Testis (tissue), 2 donors: ENCODE measurements at regions not wholly inside any gene's neighbourhood (a gene's known extent, or its start where the extent isn't known, plus 50 kb on each side); places are given as distances from the start of the nearest gene placed in this dataset.

Experiments used
- DNase-seq: peaks from one replicate; pipeline ENCODE4 v3.0.0-alpha.2; 2019
- H3K27ac ChIP-seq, 2 donors: fragments of 200-600 bp; sonication (generic); one replicate each; pipeline ENCODE4 v1.5.1; 2019
- H3K27me3 ChIP-seq: fragments of 200-600 bp; sonication (generic); one replicate; pipeline ENCODE4 v1.5.1; 2019
- H3K36me3 ChIP-seq: fragments of 200-600 bp; sonication (generic); one replicate; pipeline ENCODE4 v1.5.1; 2017; ENCODE audit warnings: low read depth; ENCODE audit errors: missing control alignments
- H3K4me1 ChIP-seq: fragments of 200-600 bp; sonication (generic); one replicate; pipeline ENCODE4 v1.5.1; 2019
- H3K4me3 ChIP-seq, 2 donors: fragments of 200-600 bp; sonication (generic); one replicate each; pipeline ENCODE4 v1.5.1; 2017 to 2019
- H3K9me3 ChIP-seq: fragments of 200-600 bp; sonication (generic); one replicate; pipeline ENCODE4 v1.5.1; 2017
- CTCF ChIP-seq, 3 experiments: fragments of 450-650 bp in 2 of 3; fragments of 200-600 bp in 1 of 3; sonication (generic) in 1 of 3; IDR thresholded peaks; one replicate each; pipeline ENCODE4 v1.5.1; 2016 to 2019; ENCODE audit warnings: antibody characterized with exemption in 3 of 3, mild to moderate bottlenecking in 2 of 3, moderate library complexity in 1 of 3
- POLR2A ChIP-seq: fragments of 450-650 bp; IDR thresholded peaks from one replicate; pipeline ENCODE4 v1.6.1; 2017; ENCODE audit warnings: antibody characterized with exemption, mild to moderate bottlenecking, moderate library complexity
- WGBS, 2 donors: methylation state at CpG; one replicate each; pipeline ENCODE4 v1.1.5; 2018; 5-methylcytosine and 5-hydroxymethylcytosine counted together
- intact Hi-C: fragments of 100-400 bp; cut with DNase I; formaldehyde crosslinking; loops from one replicate; pipeline ENCODE4 v1.15.1; 2023; ENCODE audit warnings: low total_unique reads

GRCh38 chr19:28574212-28574611 is 638.7 kb downstream of the UQCRFS1 start:
- intact Hi-C loops = no loop called here
- Histone ChIP-seq H3K4me1 (no peaks in the 10 kb centered on the region), H3K36me3 (no peaks in the 10 kb centered on the region), H3K27me3 (no peaks in the 10 kb centered on the region), H3K4me3 (no peak overlapping the region), H3K27ac (no peak overlapping the region), H3K9me3 (no peaks in the 10 kb centered on the region)
- TF ChIP-seq CTCF (IDR thresholded peaks at IDR 0.05) = no peak
- TF ChIP-seq POLR2A = no peak
- no peak for DNase-seq
- WGBS, 2 donors = 83 to 96% methylated on average over 4 of the region's 4 CpGs

- no peaks in the 10 kb centered on the region for H3K36me3 ChIP-seq
- intact Hi-C loops = no loop called here
- H3K27ac ChIP-seq = no peak overlapping the region
- H3K4me3 ChIP-seq = no peak overlapping the region
- no peaks in the 10 kb centered on the region for H3K27me3 ChIP-seq
- no peak for DNase-seq
- no peak for TF ChIP-seq POLR2A
- no peak for TF ChIP-seq CTCF (IDR thresholded peaks at IDR 0.05)
- no peaks in the 10 kb centered on the region for H3K9me3 ChIP-seq
- H3K4me1 ChIP-seq = no peaks in the 10 kb centered on the region
- WGBS, 2 donors = 70 to 71% methylated on average over 12 of the region's 12 CpGs
Observed at GRCh38 chr19:28569132-28570131, 643.5 kb downstream of the UQCRFS1 start.

GRCh38 chr19:28567834-28568233 is 645.1 kb downstream of the UQCRFS1 start:
- Histone ChIP-seq H3K4me3 (no peak overlapping the region), H3K9me3 (no peaks in the 10 kb centered on the region), H3K36me3 (no peaks in the 10 kb centered on the region), H3K27ac (no peak overlapping the region), H3K27me3 (no peaks in the 10 kb centered on the region), H3K4me1 (no peaks in the 10 kb centered on the region)
- 88 to 100% methylated on average over 1 of the region's 1 CpG for WGBS, 2 donors
- DNase-seq = no peak
- intact Hi-C loops = no loop called here
- no peak for TF ChIP-seq CTCF (IDR thresholded peaks at IDR 0.05)
- no peak for TF ChIP-seq POLR2A

GRCh38 chr19:28563964-28564921 is 648.7 kb downstream of the UQCRFS1 start:
- intact Hi-C loops = no loop called here
- Histone ChIP-seq H3K9me3 (no peaks in the 10 kb centered on the region), H3K4me3 (no peak overlapping the region), H3K4me1 (no peaks in the 10 kb centered on the region), H3K27ac (no peak overlapping the region), H3K36me3 (no peaks in the 10 kb centered on the region), H3K27me3 (no peaks in the 10 kb centered on the region)
- no peak for DNase-seq
- 83 to 88% methylated on average over 13 of the region's 13 CpGs for WGBS, 2 donors
- no peak for TF ChIP-seq CTCF (IDR thresholded peaks at IDR 0.05)
- TF ChIP-seq POLR2A = no peak
